GM18526 (cell line): ENCODE measurements at regions not wholly inside any gene's neighbourhood (a gene's known extent, or its start where the extent isn't known, plus 50 kb on each side); places are given as distances from the start of the nearest gene placed in this dataset.

Experiments used
- POLR2A ChIP-seq: IDR thresholded peaks from 3 replicates; pipeline ENCODE4 v1.6.1; 2011; ENCODE audit not compliant: insufficient read length; ENCODE audit errors: extremely low read depth

DNA sequence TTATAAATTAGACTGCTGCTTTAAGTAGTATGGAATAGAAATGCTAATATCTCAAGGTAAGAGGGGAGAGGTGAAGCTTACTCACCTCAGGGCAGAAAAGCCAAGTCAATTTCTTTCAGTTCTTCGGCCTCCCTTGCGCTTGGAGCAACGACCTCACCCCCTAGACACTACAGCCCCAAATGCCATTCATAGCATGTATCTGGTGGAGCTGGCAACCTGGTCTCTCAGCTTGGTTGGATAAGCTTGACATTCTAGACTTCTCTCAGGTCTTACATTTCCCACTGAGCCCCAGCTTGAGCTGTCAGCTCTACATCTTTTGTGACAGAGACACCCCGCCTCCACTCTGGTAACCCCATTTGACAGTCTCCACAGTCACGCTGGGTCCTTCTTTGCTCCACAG, 154.9 kb downstream of the ZNF608 start:
- no peak for TF ChIP-seq POLR2A

DNA sequence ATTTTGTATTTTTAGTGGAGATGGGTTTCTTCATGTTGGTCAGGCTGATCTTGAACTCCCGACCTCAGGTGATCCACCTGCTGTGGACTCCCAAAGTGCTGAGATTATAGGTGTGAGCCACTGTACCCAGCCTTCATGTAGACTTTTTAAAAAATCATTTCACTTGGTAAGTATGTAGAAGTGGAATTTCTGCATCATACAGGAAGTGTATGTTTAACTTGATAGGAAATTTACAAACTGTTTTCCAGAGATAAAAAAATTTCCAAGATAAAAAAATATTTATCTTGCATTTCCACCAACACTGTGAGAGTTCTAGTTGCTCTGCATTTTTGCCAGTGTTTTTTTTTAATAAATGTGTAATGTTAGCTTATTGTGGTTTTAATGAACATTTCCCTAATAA, 155.8 kb downstream of the ZNF608 start:
- no peak for TF ChIP-seq POLR2A

DNA sequence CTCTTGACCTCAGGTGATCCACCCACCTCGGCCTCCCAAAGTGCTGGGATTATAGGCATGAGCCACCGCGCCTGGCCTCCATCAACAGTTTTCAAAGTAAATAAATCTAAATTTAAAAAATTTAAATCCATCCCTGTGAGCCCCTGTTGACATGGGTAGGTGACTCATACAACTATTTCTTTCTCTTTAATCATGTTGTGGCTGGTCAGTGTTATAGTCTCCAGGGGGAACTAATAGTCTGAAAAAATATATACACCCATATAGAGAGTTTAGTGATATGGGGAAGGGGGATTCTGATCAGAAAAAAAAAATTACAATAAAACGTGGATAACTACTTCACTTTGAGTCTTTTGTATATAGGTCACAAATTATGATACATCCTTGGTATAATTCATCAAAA, 159.2 kb downstream of the ZNF608 start:
- no peak for TF ChIP-seq POLR2A

DNA sequence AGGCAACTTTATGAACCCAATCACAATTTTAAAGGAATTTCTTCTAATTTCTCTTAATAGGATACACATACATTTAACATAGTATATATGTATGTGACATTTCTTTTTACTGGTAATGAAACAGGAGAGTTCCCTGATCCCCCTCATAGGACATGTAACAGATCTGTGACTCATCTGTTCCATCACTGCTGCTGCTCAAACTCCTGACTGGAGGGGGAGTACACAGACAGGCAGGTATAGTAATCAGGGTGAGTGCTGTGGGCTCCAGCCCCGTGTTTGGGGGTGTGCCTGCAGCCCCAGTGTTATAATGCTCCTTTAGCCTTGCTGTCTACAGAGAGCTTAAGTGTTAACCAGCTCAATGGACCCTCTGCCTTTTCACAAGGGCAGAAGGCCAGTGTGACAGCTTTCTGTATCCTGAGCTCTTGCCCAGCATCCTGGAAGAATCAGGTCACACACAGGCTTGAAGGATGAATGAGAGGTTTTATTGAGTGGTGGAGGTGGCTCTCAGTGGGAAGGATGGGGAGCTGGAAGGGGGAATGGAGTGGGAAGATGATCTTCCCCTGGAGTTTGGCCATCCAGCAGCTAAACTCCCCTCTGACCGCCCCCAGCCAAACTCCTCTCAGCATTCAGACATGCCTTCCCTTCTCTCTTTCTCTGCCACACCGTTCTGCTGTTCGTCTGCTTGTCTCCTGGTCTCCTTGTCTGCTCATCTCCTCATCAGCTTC, 161.3 kb downstream of the ZNF608 start:
- no peak for TF ChIP-seq POLR2A

DNA sequence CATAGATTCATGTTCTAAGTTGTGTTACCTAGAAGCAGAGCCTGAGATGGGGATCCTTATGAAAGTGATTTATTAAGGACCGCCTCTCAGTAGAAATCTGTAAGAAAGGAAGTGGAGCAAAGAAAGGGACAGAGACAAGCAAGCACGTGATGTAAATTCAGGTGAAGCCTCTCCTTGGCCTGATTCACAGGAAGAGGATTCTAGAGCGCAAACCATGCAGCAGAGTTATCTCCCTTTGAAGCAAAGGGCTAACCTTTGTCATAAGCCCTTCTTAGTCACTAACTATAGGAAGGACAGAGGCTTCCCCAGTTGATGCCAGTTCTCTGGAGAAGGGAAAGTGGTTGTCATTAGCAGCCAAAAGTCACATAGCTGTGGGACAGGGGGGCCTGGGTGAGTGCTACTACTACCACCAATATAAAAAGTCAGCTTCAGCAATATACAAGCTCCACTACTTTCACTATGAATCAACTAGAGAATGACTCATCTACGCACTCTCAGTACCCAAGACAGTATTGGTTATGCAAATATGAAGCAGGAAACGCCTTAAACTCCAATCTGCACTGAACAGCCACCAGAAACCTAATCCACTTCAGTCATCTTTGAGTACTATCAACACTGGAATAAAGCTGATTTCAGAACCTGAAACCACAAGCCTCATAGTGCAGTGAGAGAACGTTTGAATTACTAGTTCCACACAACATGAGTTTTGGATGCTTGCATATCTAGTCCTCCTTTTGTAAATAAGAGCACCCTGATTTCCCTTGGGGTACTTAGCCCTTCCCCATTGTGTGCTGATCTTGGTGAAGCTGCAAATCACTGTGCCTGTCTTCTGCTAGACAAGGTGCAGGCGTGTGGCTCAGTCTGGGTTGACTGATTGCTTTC, 162.7 kb downstream of the ZNF608 start:
- no peak for TF ChIP-seq POLR2A

DNA sequence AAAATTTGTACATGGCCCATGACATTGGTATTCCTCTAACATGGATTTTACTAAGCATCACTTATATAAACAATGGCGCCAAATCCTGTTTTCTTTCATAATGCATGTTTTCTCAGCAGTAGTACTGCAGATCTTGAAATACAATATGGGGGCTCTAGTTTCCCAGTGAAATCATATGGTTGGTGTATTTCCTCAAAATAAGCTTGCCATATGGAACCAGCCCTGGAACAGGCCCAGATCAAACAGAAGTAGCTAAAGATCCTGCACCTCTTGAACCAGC, 163.9 kb downstream of the ZNF608 start:
- no peak for TF ChIP-seq POLR2A

DNA sequence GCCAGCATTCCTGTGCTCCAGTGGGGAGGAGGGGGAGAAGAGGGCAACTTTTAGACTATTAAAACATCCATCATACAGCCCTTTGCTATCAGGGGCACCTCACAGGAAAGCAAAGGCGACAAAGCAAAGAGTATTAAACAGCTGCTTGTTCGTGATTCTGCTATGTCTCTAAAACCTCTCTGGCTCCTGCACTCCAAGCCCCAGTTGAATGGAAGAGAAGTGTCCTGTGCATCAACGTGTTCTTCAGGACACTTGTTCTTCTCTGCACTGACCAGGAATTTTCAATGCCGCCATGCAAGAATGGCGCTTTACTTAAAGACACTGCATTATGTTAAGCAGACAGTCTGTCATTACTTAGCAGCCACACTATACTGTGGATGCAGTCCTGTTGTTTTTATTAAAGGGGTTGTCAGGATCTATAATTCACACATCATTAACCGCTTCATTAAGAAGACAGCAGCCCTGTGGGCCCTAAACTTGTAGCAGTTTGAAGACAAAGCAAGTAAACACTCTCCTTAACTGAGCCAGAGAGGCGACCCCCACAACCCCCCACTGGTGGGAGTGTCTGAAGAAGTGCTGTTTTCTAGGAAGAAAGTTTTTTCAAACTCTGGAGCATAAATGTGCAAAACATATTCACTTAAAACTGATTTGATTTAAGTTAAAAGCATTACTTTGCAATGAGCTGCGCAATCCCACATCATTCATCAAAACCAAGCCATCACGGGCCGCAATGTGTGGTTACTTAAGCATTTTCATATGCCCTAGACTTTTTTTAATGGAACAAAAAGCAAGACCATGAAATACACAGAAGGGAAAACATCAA, 164.5 kb downstream of the ZNF608 start:
- no peak for TF ChIP-seq POLR2A

DNA sequence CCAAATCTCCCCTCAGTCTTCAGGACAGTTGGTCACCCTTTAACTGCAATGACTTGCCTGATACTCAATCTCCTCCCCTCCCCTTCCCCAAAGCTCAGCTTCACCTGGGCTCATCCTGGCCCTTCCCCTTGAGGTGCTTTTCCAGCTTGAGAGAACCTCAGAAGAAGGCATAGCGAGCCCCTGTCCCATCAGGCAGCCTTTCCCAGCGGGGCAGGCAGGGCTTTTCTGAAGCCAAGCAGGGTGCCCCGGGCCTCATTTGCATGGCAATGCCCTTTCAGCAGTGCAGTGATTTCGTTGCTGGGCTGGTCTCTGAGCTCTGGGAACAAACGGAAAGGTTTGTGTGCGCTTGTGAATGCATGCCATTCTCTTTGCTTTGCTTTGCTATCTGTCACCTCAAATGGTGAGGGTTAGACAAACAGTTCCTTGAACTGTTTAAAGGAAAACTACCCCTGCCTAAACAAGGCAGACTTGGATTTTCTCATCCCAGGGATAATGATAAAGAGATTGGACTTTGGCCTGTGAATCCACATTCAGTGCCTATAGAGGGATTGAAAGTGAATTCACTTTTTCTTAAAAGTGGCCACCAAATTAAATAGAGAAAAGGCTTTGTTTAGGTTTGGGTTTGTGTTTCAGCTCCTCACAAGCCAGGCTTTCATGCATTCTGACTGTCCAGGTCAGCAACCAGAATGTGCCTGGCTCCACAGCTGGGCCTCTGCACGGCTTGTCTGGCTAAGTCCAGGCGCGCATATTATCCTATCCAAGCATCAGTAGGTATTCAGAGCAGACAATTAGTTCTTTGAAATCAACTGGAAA, 165.3 kb downstream of the ZNF608 start:
- TF ChIP-seq POLR2A, result no peak

DNA sequence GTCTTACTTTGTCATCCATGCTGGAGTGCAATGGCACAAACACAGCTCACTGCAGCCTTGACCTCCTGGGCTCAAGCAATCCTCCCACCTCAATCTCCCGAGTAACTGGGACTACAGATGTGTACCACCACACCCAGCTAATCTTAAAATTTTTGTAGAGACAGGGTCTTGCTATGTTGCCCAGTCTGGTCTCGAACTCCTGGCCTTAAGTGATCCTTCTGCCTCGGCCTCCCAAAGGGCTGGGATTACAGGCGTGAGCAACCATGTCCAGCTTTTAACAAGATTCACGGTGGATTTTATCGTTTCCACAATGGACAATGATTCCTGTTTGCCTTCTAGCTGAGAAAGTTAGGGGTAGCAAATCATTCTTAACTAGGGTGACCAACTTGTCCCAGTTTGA, 165.9 kb downstream of the ZNF608 start:
- no peak for TF ChIP-seq POLR2A

DNA sequence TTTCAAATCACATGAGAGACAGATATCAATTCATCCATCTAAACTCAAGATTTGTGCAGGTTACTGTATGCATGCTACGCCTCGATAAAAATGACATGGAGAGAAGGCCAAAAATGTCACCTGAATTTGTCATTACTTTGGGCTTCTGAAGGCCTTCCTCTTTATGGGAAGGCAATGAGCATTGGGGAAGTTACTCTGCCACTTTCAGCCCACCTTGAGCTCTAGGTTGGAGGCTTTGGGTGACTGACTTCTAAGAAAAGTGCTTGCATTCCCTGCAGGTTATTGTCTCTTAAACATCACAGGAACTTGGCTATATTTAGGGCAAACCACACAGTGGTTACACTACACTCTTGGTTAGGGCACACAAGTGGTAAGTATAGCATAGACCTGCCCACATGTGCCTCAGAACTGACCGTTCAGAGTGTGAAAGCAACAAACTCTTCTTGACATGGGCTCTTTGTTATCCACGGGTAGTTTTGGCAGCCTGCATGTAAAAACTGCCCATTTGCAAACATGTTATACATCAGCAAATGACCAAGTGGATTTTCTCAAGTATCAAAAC, 169.5 kb downstream of the ZNF608 start:
- no peak for TF ChIP-seq POLR2A

DNA sequence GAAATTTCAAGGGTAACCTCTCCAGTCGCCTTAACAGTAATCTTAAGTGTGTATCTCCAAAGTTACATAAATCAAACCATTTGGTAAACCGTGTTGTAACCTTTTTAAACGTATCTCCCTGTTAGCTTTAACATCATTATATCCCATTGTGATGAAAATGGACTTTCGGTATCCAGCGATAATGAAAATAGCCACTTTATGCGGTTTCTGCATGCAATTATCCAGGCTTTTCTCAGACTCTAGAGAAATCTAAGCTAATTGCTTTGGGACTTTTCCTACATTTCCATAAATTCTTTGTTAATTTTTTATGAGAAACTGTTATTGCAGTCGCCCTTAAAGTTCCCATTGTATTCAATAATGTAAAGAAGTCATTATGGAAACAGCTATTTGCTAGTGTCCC, 170.7 kb downstream of the ZNF608 start:
- no peak for TF ChIP-seq POLR2A

DNA sequence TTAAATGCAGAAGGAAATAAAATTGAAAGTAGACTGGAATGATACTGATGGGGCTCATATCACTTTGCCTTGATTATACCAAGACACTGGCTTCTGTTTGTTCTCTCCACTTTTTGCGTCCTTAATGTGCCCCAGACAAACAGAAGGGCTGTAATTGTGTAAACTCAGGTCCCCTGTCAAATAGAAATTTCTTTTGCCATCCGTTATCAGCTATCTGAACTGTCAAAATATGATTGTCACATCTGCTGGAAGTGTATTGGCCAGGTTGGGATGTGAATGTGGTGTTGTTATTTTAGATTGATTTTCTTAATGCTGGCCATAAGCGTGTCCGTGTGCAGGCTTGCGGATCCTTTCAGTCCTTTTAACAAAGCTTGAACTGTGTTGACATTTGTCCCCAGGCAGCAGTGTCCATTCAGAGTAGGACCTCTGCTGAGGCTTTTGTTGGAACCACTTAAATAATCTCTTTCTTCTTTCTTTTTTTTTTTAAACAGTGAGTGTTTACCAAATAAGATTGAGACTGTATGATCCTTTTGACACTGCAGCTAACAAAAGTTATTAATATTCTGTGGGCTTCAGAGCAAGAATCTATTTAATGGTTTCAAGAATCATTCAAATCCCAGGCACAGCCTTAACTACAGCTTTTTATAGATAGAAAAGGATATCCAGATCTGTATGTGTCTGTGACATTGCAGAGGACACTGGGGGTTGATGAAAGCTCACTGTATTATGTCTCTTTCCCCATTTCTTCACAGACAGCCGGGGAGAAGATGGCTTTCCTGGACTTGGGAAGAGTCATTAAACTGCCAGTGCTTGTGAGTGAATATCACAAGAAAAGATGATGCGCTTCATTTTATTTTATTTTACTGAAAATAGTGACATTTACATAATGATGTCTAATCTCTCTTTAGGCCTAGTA, 171.7 kb downstream of the ZNF608 start:
- no peak for TF ChIP-seq POLR2A

DNA sequence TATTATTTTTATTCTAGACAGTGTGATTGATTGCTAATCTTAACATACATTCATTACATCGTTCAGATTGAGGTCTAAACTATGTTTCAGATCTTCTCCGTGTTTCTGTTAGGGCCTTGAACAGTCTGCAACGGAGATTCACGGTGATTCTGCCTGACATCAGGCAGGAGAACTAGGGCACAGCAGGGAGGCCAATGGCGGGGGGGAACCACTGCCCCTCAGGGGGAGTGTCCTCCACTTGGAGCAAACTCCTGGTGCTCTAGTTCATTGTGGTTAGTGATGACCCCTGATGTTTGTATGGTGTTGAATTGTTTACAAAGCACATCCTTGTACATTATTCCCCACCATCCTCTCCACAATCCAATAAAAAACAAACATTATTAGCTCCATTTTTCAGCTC, 173.5 kb downstream of the ZNF608 start:
- TF ChIP-seq POLR2A, result no peak
